PFSK-1 (cell line): ENCODE measurements at regions not wholly inside any gene's neighbourhood (a gene's known extent, or its start where the extent isn't known, plus 50 kb on each side); places are given as distances from the start of the nearest gene placed in this dataset.

Experiments used
- POLR2AphosphoS5 ChIP-seq: IDR thresholded peaks from 2 replicates; pipeline ENCODE4 v1.6.1; 2012; ENCODE audit warnings: low read depth, mild to moderate bottlenecking, control low read depth, low read length, moderate library complexity
- SIN3A ChIP-seq: IDR thresholded peaks from 2 replicates; pipeline ENCODE4 v1.6.1; 2012; ENCODE audit warnings: mild to moderate bottlenecking, low read length, moderate library complexity, borderline replicate concordance; ENCODE audit not compliant: insufficient read depth
- TAF1 ChIP-seq: IDR thresholded peaks from 2 replicates; pipeline ENCODE4 v1.6.1; 2012; ENCODE audit warnings: low read length, control low read depth, borderline replicate concordance; ENCODE audit not compliant: insufficient read depth

DNA sequence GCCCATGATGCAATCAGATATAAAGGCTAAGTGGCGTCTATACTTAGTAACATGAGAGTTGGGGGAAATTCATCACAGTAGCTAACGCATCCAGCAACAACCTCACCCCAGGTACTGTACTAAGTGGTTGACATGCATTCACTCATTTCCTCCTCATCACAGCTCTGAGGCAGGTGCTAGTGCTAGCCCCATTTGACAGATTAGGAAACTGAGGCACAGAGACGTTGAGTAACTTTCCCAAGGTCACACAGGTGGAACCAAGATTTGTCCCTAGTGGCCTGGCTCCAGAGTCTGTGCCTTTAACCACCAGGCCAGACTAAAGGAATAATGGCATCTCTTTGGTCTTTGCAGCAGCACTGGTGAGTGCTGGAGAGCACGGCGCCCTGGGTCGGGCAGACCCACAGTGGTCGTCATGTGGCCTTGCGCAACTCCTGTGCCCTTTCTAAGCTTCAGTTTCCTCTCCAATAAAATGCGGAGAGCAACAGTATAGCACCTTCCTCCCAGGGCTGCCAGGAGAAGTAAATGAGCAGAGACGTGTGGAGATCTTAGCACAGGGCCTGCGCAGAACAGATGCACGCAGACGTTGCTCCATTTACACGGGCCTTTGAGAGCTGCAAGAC lies 186.4 kb downstream of the BCOR start:
- TF ChIP-seq SIN3A = no peak
- TF ChIP-seq TAF1 = no peak
- no peak for TF ChIP-seq POLR2AphosphoS5
